GM18873 (cell line): ENCODE measurements at regions not wholly inside any gene's neighbourhood (a gene's known extent, or its start where the extent isn't known, plus 50 kb on each side); places are given as distances from the start of the nearest gene placed in this dataset.

Source experiments
- ATAC-seq: cut with Tn5 transposase; IDR thresholded peaks from one replicate; pipeline ENCODE4 v1.9.1; 2021; ENCODE audit warnings: mild to moderate bottlenecking, moderate library complexity, moderate number of reproducible peaks; ENCODE audit not compliant: unreplicated experiment, low FRiP score

GRCh38 chr12:78746001-78746400 lies 118.6 kb upstream of the SYT1 start:
- ATAC-seq = no peak

DNA sequence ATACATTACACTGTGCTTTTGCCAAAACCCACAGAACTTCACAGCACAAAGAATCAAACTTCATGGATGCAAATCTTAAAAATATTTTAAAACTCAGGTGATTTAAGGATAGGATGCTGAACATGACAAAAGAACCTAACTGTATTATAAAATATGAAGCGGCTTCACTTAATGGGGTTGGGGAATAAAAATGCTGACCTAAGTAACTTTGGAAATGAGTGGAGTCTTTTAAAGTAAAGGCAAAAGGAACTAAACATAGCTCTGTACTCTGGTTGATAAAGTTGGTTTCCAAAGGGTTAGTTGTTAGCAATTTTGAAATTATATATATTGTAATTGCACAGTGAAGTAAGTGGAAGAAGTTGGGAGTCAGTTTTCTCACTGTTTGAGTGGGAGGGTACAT lies 111.5 kb upstream of the SYT1 start:
- no peak for ATAC-seq

GRCh38 chr12:78756936-78757335 lies 107.6 kb upstream of the SYT1 start:
- no peak for ATAC-seq

- ATAC-seq = no peak
Observed at GRCh38 chr12:78759367-78759766, 105.2 kb upstream of the SYT1 start.

- ATAC-seq = no peak
Observed at GRCh38 chr12:78760906-78761305, 103.7 kb upstream of the SYT1 start.

DNA sequence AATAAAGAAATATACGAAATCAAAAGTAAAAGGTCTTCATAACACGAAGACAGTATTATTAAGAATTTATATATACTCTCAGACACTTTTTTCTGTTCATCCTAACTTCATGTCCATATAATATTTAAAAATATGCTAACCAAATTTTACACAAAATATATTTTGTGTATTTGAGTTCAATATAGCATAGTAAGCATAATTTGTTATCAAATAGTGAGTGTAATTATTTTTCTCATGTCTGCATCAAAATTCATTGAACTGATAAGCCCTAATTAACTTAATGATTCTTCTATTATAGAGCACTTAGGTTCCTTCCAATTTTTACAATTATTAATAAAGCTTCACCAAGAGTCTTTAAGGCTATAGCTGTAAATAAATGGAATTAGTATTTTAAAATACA lies 99.7 kb upstream of the SYT1 start:
- ATAC-seq = no peak

DNA sequence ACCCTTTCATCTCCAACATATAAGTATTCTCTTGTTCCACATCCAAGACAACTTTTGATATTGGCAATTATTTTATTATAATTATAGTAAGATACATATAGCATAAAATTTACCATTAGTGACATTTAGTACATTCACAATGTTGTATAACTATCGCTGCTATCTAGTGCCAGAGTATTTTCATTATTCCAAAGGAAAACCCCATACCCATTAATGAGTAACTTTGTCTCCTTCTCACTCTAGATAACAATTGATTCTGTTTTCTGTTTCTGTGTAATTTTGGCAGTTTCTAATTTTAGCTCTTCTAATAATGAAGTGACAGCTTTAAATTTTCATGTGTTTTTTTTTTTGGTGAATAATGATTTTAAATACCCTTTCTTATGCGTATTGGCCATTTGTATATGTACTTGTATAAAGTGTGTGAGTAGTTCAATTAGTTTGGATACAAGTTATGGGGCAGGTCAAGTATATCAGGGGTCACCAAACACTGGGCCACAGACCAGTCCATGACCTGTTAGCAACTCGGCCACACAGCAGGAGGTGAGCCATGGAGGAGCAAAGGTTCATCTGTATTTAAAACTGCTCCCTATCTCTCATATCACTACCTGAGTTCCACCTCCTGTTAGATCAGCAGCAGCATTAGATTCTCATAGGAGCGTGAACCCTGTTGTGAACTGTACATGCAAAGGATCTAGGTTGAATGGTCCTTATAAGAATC lies 97.2 kb upstream of the SYT1 start:
- no peak for ATAC-seq

DNA sequence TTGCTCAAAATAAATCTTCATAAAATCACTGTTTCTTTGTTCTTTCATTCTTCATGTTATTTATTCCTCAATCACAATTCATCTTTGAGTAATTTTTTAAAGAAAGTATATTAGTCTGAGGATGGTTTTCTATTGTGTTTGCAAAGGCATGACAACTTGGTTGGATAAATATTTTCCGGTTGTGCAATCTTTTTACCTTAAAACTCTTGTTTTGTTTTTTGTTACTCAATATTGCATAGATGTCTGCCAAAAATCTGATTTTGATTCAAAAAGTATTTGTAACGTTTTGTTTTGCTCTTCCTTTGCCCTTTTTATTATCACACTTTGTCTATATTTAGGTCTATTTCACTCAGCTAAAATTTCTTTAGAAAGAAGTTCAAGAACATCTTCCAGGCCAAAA lies 86.2 kb upstream of the SYT1 start:
- ATAC-seq = no peak

GRCh38 chr12:78787576-78787975 lies 77.0 kb upstream of the SYT1 start:
- no peak for ATAC-seq

GRCh38 chr12:78790148-78790547 lies 74.4 kb upstream of the SYT1 start:
- ATAC-seq = no peak

- ATAC-seq = no peak
Observed at GRCh38 chr12:78792052-78792698, 72.4 kb upstream of the SYT1 start.

- no peak for ATAC-seq
Observed at GRCh38 chr12:78793491-78793890, 71.1 kb upstream of the SYT1 start.

- no peak for ATAC-seq
Observed at GRCh38 chr12:78793982-78794381, 70.6 kb upstream of the SYT1 start.

GRCh38 chr12:78795934-78796445 lies 68.6 kb upstream of the SYT1 start:
- no peak for ATAC-seq

GRCh38 chr12:78797196-78797931 lies 67.2 kb upstream of the SYT1 start:
- ATAC-seq = no peak

GRCh38 chr12:78799649-78800048 lies 64.9 kb upstream of the SYT1 start:
- no peak for ATAC-seq

DNA sequence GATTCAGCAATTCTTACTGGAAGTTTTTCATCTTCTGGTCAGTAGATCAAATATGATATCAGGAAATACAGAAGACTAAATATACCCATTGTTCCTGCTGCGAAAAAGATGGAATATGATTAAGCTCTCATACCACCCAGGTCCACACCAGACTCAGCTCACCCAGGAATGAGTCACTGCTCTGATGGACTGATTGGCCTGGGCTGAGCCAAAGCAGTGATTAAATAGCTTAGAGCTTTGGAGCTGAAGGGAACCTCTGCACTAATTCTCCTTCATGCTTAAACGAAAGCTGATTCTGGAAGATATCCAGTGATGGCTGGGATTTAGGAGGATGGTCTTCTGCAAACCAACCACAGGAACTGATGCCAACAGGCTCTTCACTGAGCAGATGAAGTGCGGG lies 62.0 kb upstream of the SYT1 start:
- ATAC-seq = no peak

DNA sequence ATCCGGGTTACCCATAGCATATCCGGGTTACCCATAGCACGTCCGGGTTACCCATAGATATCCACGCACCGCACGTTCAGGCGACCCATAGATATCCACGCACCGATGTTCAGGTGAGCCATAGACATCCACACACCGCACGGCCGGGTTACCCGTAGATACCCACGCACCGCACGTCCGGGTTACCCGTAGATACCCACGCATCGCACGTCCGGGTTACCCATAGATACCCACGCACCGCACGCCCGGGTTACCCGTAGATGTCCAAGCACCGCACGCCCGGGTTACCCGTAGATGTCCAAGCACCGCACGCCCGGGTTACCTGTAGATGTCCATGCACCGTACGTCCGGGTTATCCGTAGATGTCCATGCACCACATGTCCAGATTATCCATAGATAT lies 60.3 kb upstream of the SYT1 start:
- no peak for ATAC-seq
